Mesothelial cell of epicardium (in vitro differentiated cells): ENCODE measurements at regions not wholly inside any gene's neighbourhood (a gene's known extent, or its start where the extent isn't known, plus 50 kb on each side); places are given as distances from the start of the nearest gene placed in this dataset.

Experiments used
- DNase-seq, 2 experiments: peaks; one replicate each; pipeline ENCODE4 v3.0.0; 2021; ENCODE audit warnings: low spot score in 2 of 2; ENCODE audit not compliant: unreplicated experiment in 2 of 2
- H3K27ac Mint-ChIP-seq: 2 replicates; pipeline ENCODE4 v1.8.0; 2021; ENCODE audit warnings: mixed read lengths
- H3K27me3 Mint-ChIP-seq: 2 replicates; pipeline ENCODE4 v1.8.0; 2021; ENCODE audit warnings: low read depth, mixed read lengths
- H3K36me3 Mint-ChIP-seq: 2 replicates; pipeline ENCODE4 v1.8.0; 2021; ENCODE audit warnings: mixed read lengths
- H3K4me1 Mint-ChIP-seq: 2 replicates; pipeline ENCODE4 v1.8.0; 2021; ENCODE audit warnings: mixed read lengths
- H3K4me3 Mint-ChIP-seq: 2 replicates; pipeline ENCODE4 v1.8.0; 2021; ENCODE audit warnings: mild to moderate bottlenecking, moderate library complexity, mixed read lengths
- H3K9me3 Mint-ChIP-seq: 2 replicates; pipeline ENCODE4 v1.8.0; 2021; ENCODE audit warnings: mixed read lengths
- TF ChIP-seq, protein P1 (sequence below): fragments of 200-600 bp; sonication (generic); IDR thresholded peaks from one replicate; pipeline ENCODE4 v1.5.0; 2021; ENCODE audit warnings: antibody characterized with exemption; ENCODE audit not compliant: unreplicated experiment

DNA sequence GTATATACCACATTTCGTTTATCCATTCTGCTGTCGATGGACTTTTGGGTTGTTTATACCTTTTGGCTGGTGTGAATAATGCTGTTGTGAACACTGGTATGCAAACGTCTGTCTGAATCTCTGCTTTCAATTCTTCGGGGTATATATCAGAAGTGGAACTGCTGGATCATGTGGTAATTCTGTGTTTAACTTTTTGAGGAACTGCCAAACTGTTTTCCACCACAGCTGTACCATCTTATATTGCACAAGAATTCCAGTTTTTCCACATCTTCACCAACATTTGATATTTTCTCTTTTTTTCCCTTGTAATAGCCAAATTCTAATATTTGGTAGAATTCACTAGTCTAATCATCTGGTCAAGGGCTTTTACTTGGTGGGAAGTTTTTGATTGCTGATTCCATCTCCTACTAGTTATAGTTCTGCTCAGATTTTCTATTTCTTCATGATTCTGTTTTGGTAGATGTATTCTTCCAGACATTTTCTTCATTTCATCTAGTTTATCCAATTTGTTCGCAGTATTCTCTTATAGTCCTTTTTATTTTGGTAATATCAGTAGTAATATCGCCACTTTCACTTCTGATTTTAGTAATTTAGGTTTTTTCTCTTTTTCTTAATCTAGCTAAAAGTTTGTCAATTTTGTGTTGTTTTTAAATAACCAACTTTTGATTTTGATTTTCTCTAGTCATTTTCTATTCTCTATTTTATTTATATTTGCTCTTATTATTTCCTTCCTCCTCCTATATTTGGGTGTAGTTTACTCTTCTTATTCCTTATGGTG is 271.2 kb downstream of the ZEB1 start:
- Mint-ChIP-seq H3K4me3 (no peak overlapping the region), H3K27ac (no peak overlapping the region), H3K27me3 (no peaks in the 10 kb centered on the region), H3K9me3 (peaks cover 25% of the 10 kb centered on the region), H3K36me3 (peaks cover 5% of the 10 kb centered on the region), H3K4me1 (no peaks in the 10 kb centered on the region)
- no peak for DNase-seq
- TF ChIP-seq, protein P1, sequence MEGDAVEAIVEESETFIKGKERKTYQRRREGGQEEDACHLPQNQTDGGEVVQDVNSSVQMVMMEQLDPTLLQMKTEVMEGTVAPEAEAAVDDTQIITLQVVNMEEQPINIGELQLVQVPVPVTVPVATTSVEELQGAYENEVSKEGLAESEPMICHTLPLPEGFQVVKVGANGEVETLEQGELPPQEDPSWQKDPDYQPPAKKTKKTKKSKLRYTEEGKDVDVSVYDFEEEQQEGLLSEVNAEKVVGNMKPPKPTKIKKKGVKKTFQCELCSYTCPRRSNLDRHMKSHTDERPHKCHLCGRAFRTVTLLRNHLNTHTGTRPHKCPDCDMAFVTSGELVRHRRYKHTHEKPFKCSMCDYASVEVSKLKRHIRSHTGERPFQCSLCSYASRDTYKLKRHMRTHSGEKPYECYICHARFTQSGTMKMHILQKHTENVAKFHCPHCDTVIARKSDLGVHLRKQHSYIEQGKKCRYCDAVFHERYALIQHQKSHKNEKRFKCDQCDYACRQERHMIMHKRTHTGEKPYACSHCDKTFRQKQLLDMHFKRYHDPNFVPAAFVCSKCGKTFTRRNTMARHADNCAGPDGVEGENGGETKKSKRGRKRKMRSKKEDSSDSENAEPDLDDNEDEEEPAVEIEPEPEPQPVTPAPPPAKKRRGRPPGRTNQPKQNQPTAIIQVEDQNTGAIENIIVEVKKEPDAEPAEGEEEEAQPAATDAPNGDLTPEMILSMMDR: no peak

DNA sequence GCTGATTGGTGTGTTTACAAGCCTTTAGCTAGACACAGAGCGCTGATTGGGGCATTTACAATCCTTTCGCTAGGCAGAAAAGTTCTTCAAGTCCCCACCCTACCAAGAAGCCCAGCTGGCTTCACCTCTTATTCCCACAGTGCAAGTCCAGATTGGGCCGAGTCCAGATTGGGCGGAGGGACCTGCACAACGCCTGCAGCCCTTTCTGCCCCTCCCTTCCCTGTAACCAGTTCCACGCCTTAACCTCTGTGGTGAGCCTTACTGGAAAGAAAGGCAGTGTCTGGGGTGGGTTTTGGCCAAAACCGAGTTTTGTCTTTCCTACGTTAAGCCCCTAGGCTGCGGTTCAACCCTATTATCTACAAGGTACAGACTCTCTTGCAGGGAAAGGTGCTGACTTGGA is 268.7 kb downstream of the ZEB1 start:
- no peak for DNase-seq
- Mint-ChIP-seq H3K27ac (no peak overlapping the region), H3K4me3 (no peak overlapping the region), H3K9me3 (peaks cover 29% of the 10 kb centered on the region), H3K36me3 (peaks cover 5% of the 10 kb centered on the region), H3K4me1 (peaks cover 21% of the 10 kb centered on the region), H3K27me3 (no peaks in the 10 kb centered on the region)
- TF ChIP-seq, protein P1: no peak

DNA sequence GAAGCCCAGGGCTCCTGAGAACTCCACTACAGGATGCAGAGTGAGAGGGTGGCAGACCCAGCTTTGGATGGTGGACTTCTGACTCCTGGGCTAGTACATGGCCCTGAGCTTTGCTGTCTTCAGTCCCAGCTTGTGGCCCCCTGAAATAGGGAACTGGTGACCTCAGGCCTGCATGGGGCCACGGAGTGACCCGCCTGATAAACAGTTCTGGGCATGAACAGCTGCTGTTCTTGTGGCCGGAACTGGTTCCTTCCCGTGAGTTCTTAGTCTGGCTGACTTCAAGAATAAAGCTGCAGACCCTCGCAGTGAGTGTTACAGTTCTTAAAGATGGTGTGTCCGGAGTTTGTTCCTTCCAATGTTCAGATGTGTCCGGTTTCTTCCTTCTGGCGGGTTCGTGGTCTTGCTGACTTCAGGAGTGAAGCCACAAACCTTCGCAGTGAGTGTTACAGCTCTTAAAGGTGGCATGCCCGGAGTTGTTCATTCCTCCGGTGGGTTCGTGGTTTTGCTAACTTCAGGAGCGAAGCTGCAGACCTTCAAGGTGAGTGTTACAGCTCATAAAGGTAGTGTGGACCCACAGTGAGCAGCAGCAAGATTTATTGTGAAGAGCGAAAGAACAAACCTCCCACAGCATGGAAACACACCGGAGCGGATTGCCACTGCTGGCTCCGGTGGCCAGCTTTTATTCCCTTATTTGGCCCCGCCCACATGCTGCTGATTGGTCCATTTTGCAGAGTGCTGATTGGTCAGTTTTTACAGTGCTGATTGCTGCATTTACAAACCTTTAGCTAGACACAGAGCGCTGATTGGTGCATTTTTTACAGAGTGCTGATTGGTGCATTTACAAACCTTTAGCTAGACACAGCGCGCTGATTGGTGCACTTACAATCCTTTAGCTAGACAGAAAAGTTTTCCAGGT is 268.0 kb downstream of the ZEB1 start:
- TF ChIP-seq, protein P1: no peak
- H3K36me3 Mint-ChIP-seq: peaks cover 3% of the 10 kb centered on the region
- H3K9me3 Mint-ChIP-seq: peaks cover 25% of the 10 kb centered on the region
- DNase-seq: no peak
- no peaks in the 10 kb centered on the region for H3K27me3 Mint-ChIP-seq
- H3K4me1 Mint-ChIP-seq: peaks cover 28% of the 10 kb centered on the region
- H3K4me3 Mint-ChIP-seq: no peak overlapping the region
- H3K27ac Mint-ChIP-seq: no peak overlapping the region

DNA sequence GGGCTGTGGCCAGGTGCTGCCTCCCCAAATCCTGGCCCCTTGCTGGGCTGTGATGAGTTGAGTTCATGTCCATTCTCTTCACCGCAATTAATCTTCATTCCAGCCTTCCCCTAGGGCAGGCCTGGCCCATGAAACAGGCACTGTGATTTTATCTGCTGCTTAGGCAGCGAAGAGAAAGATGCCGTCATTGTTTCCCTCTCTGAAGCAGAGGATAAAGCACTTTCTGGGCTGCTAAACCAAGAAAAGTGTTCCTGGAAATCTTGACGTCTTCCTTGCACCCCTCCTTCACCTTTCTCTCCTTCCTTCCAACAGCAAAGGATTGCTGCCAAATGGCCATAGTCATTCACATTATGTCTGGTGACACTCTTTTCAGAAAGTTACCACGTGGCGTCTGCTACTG is 265.9 kb downstream of the ZEB1 start:
- no peak for DNase-seq
- Mint-ChIP-seq H3K4me1 (peaks cover 33% of the 10 kb centered on the region), H3K27ac (peak overlapping the region; percentile 30), H3K27me3 (no peaks in the 10 kb centered on the region), H3K36me3 (no peaks in the 10 kb centered on the region), H3K4me3 (no peak overlapping the region), H3K9me3 (peaks cover 9% of the 10 kb centered on the region)
- TF ChIP-seq, protein P1: no peak

DNA sequence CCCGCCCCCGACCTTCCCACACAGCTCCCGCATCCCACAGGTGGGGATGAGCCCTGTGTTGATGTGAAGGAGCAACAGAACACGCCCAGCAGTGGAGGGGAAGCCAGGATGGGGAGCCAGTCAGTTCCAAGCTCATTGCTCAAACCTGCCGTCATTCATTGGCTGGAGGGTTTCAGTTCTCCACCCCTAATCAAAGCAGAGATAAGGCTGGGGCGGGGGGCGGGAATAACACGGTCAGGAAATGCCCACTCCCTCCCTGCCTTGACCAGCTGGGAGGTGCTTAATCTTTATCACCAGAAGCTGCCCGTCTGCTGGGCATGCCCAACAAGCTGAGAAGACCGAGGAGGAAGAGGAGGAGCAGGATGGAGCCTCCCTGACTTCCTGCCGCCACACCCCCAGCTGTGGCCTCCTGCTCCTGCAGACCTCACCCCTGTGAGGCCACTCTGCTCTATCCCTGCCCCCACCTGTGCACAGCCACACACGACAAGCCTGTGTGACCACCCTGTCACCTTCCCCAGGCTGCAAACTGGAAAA is 265.1 kb downstream of the ZEB1 start:
- Mint-ChIP-seq H3K27ac (peak overlapping the region; percentile 25), H3K36me3 (no peaks in the 10 kb centered on the region), H3K4me3 (no peak overlapping the region), H3K9me3 (peaks cover 9% of the 10 kb centered on the region), H3K27me3 (no peaks in the 10 kb centered on the region), H3K4me1 (peaks cover 33% of the 10 kb centered on the region)
- DNase-seq: no peak
- TF ChIP-seq, protein P1: no peak
